A549 (cell line): ENCODE measurements at regions not wholly inside any gene's neighbourhood (a gene's known extent, or its start where the extent isn't known, plus 50 kb on each side); places are given as distances from the start of the nearest gene placed in this dataset.

Experiments used
- MAX ChIP-seq: IDR thresholded peaks from 2 replicates; pipeline ENCODE4 v1.6.1; 2012
- RAD21 ChIP-seq, 2 experiments: fragments of >200 bp in 1 of 2; sonication (Bioruptor Twin) in 1 of 2; formaldehyde crosslinking in 1 of 2; IDR thresholded peaks in 1 of 2; conservative IDR thresholded peaks in 1 of 2; 2 replicates in 1 of 2; 3 replicates in 1 of 2; pipeline ENCODE4 v1.6.1; 2012 to 2018; ENCODE audit warnings: inconsistent platforms in 1 of 2
- TF ChIP-seq, protein P1 (sequence below): fragments of >200 bp; sonication (Bioruptor Twin); formaldehyde crosslinking; IDR thresholded peaks from 3 replicates; pipeline ENCODE4 v1.5.1; 2016

- TF ChIP-seq RAD21 (conservative IDR thresholded peaks at IDR 0.05 in 1 of 2, IDR thresholded peaks at IDR 0.05 in 1 of 2) (no peak), MAX (no peak)
- TF ChIP-seq, protein P1, sequence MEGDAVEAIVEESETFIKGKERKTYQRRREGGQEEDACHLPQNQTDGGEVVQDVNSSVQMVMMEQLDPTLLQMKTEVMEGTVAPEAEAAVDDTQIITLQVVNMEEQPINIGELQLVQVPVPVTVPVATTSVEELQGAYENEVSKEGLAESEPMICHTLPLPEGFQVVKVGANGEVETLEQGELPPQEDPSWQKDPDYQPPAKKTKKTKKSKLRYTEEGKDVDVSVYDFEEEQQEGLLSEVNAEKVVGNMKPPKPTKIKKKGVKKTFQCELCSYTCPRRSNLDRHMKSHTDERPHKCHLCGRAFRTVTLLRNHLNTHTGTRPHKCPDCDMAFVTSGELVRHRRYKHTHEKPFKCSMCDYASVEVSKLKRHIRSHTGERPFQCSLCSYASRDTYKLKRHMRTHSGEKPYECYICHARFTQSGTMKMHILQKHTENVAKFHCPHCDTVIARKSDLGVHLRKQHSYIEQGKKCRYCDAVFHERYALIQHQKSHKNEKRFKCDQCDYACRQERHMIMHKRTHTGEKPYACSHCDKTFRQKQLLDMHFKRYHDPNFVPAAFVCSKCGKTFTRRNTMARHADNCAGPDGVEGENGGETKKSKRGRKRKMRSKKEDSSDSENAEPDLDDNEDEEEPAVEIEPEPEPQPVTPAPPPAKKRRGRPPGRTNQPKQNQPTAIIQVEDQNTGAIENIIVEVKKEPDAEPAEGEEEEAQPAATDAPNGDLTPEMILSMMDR = no peak
Measured at GRCh38 chr12:69095765-69096477, 143.4 kb upstream of the CPSF6 start.
